Neural cell (in vitro differentiated cells): ENCODE measurements at regions not wholly inside any gene's neighbourhood (a gene's known extent, or its start where the extent isn't known, plus 50 kb on each side); places are given as distances from the start of the nearest gene placed in this dataset.

Source experiments
- EP300 ChIP-seq: fragments of 450-650 bp; conservative IDR thresholded peaks from 2 replicates; pipeline ENCODE4 v1.6.1; 2014; ENCODE audit warnings: antibody characterized with exemption, mild to moderate bottlenecking, moderate library complexity; ENCODE audit not compliant: poor library complexity, severe bottlenecking
- EZH2 ChIP-seq: fragments of 200-600, 300-800 bp; shearing (Covaris generic), sonication (generic); IDR thresholded peaks from 2 replicates; pipeline ENCODE4 v1.6.1; 2014; ENCODE audit warnings: antibody characterized with exemption, low read length, borderline replicate concordance, mild to moderate bottlenecking; ENCODE audit not compliant: insufficient read depth, poor library complexity, severe bottlenecking
- POLR2AphosphoS5 ChIP-seq: IDR thresholded peaks from 2 replicates; pipeline ENCODE4 v1.6.1; 2012
- TAF1 ChIP-seq: IDR thresholded peaks from 2 replicates; pipeline ENCODE4 v1.6.1; 2012; ENCODE audit warnings: low read depth
- TF ChIP-seq, protein P1 (sequence below): fragments of 450-650 bp; IDR thresholded peaks from 2 replicates; pipeline ENCODE4 v1.5.1; 2014; ENCODE audit warnings: antibody characterized with exemption, mild to moderate bottlenecking, moderate library complexity; ENCODE audit not compliant: poor library complexity, severe bottlenecking
- TF ChIP-seq, protein P2 (sequence below): IDR thresholded peaks from 2 replicates; pipeline ENCODE4 v1.6.1; 2012; ENCODE audit warnings: borderline replicate concordance

DNA sequence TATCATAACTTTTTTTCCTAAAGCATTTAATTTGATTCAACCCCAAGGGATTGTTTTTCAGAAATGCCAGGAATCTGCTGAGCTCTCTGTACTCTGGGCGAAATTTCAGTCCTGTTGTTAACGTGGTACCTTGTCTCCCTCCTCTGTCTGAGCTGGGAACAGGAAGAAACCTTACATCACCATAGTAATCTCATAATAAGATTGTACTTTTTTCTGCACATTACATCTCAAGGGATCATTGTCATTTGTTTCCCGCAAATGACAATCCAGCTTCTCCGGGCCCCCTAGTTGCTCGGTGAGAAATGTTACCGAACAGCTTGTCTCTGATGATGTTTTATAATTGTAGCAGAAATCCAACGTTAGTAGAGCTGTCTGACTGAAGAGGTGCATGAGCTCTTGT lies 152.7 kb upstream of the ERCC4 start:
- TF ChIP-seq, protein P1, sequence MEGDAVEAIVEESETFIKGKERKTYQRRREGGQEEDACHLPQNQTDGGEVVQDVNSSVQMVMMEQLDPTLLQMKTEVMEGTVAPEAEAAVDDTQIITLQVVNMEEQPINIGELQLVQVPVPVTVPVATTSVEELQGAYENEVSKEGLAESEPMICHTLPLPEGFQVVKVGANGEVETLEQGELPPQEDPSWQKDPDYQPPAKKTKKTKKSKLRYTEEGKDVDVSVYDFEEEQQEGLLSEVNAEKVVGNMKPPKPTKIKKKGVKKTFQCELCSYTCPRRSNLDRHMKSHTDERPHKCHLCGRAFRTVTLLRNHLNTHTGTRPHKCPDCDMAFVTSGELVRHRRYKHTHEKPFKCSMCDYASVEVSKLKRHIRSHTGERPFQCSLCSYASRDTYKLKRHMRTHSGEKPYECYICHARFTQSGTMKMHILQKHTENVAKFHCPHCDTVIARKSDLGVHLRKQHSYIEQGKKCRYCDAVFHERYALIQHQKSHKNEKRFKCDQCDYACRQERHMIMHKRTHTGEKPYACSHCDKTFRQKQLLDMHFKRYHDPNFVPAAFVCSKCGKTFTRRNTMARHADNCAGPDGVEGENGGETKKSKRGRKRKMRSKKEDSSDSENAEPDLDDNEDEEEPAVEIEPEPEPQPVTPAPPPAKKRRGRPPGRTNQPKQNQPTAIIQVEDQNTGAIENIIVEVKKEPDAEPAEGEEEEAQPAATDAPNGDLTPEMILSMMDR, result peak; percentile 93
- TF ChIP-seq TAF1 (no peak), EZH2 (no peak), EP300 (peak; percentile 66), POLR2AphosphoS5 (peak; percentile 51)
- TF ChIP-seq, protein P2, sequence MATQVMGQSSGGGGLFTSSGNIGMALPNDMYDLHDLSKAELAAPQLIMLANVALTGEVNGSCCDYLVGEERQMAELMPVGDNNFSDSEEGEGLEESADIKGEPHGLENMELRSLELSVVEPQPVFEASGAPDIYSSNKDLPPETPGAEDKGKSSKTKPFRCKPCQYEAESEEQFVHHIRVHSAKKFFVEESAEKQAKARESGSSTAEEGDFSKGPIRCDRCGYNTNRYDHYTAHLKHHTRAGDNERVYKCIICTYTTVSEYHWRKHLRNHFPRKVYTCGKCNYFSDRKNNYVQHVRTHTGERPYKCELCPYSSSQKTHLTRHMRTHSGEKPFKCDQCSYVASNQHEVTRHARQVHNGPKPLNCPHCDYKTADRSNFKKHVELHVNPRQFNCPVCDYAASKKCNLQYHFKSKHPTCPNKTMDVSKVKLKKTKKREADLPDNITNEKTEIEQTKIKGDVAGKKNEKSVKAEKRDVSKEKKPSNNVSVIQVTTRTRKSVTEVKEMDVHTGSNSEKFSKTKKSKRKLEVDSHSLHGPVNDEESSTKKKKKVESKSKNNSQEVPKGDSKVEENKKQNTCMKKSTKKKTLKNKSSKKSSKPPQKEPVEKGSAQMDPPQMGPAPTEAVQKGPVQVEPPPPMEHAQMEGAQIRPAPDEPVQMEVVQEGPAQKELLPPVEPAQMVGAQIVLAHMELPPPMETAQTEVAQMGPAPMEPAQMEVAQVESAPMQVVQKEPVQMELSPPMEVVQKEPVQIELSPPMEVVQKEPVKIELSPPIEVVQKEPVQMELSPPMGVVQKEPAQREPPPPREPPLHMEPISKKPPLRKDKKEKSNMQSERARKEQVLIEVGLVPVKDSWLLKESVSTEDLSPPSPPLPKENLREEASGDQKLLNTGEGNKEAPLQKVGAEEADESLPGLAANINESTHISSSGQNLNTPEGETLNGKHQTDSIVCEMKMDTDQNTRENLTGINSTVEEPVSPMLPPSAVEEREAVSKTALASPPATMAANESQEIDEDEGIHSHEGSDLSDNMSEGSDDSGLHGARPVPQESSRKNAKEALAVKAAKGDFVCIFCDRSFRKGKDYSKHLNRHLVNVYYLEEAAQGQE, result no peak
